GM12878 (cell line): ENCODE measurements at regions not wholly inside any gene's neighbourhood (a gene's known extent, or its start where the extent isn't known, plus 50 kb on each side); places are given as distances from the start of the nearest gene placed in this dataset.

Source experiments
- ATAC-seq: fragments of 200-7000 bp; cut with Tn5 transposase; 3 replicates; pipeline ENCODE4 v1.9.1; 2020; ENCODE audit warnings: mild to moderate bottlenecking, moderate library complexity
- BruUV-seq: library from RNA; stranded (reverse); fragments of 400-500 nt; replicated peaks from 2 replicates; lab custom pipeline; 2021; lab: Mats Ljungman, UMichigan
- CTCF ChIA-PET: fragments of 300-600 bp; sonication (Branson Sonifier 250); formaldehyde crosslinking; extraction: SDS; loops from one replicate; lab custom pipeline; 2021; ENCODE audit warnings: inconsistent platforms; lab: Yijun Ruan, JAX
- POLR2A ChIA-PET: fragments of 350-600 bp; formaldehyde crosslinking; extraction: SDS; loops from one replicate; lab custom pipeline; 2021; ENCODE audit warnings: inconsistent platforms; lab: Charles Lee
- RAD21 ChIA-PET: fragments of 300-600 bp; sonication (Branson Sonifier 250); formaldehyde crosslinking; loops from one replicate; lab custom pipeline; 2023; ENCODE audit warnings: antibody characterized with exemption; ENCODE audit not compliant: unreplicated experiment; lab: Charles Lee
- SMC1A ChIA-PET: fragments of 300-600 bp; sonication (Branson Sonifier 250); formaldehyde crosslinking; loops from one replicate; lab custom pipeline; 2023; ENCODE audit not compliant: unreplicated experiment, uncharacterized antibody; lab: Charles Lee
- DNase-seq: peaks from one replicate; pipeline ENCODE4 v3.0.0-alpha.2; 2011; ENCODE audit warnings: low read depth, low spot score
- FAIRE-seq: peaks from 3 replicates; lab custom pipeline; 2011; peaks lifted over from hg19 to GRCh38; lab: Jason Lieb, UNC
- H2AFZ ChIP-seq: 2 replicates; pipeline ENCODE4 v1.6.0; 2011; ENCODE audit warnings: low read depth, low read length, control low read depth; ENCODE audit not compliant: control insufficient read depth
- H3K27ac ChIP-seq: 2 replicates; pipeline ENCODE4 v1.5.1; 2011; ENCODE audit warnings: control low read depth; ENCODE audit not compliant: control insufficient read depth, insufficient read depth
- H3K27me3 ChIP-seq, 2 experiments: replicated peaks in 1 of 2; 2 replicates each; pipeline versions ENCODE4 v1.6.0 to v1.6.1; 2011; ENCODE audit warnings: low read length in 1 of 2; ENCODE audit not compliant: control insufficient read depth in 2 of 2, insufficient read depth in 2 of 2
- H3K36me3 ChIP-seq, 2 experiments: 2 replicates each; pipeline ENCODE4 v1.5.1; 2011; ENCODE audit warnings: low read length in 1 of 2; ENCODE audit not compliant: control insufficient read depth in 2 of 2, insufficient read depth in 2 of 2
- H3K4me1 ChIP-seq: 2 replicates; pipeline ENCODE4 v1.6.1; 2011; ENCODE audit warnings: mild to moderate bottlenecking, low read length, moderate library complexity, mixed read lengths; ENCODE audit not compliant: control insufficient read depth, insufficient read depth
- H3K4me2 ChIP-seq: 2 replicates; pipeline ENCODE4 v1.6.0; 2011; ENCODE audit warnings: control low read depth; ENCODE audit not compliant: control insufficient read depth, insufficient read depth
- H3K4me3 ChIP-seq: fragments of 200-600 bp; sonication (generic); 2 replicates; pipeline ENCODE4 v1.5.1; 2016
- H3K79me2 ChIP-seq: 2 replicates; pipeline ENCODE4 v1.6.0; 2011; ENCODE audit warnings: low read length; ENCODE audit not compliant: control insufficient read depth, insufficient read depth
- H3K9ac ChIP-seq: 2 replicates; pipeline ENCODE4 v1.8.0; 2011; ENCODE audit warnings: low read length, control low read depth, mixed read lengths; ENCODE audit not compliant: control insufficient read depth, insufficient read depth
- H3K9me3 ChIP-seq: replicated peaks from 3 replicates; pipeline ENCODE4 v1.5.1; 2011; ENCODE audit warnings: mild to moderate bottlenecking, low read length; ENCODE audit not compliant: control insufficient read depth, insufficient read depth
- H4K20me1 ChIP-seq: 2 replicates; pipeline ENCODE4 v1.6.0; 2011; ENCODE audit not compliant: control insufficient read depth, insufficient read depth
- ASH2L ChIP-seq: fragments of 300-600, 200-600 bp; sonication (generic); IDR thresholded peaks from 2 replicates; pipeline ENCODE4 v1.6.1; 2017; ENCODE audit warnings: low read depth, mild to moderate bottlenecking, borderline replicate concordance
- BHLHE40 ChIP-seq, 2 experiments: fragments of 450-650 bp in 1 of 2; IDR thresholded peaks; 2 replicates each; pipeline ENCODE4 v1.6.1; 2011 to 2017; ENCODE audit warnings: low read depth in 2 of 2, borderline replicate concordance in 1 of 2, improper control_type of control experiment in 1 of 2, low read length in 1 of 2, mild to moderate bottlenecking in 1 of 2
- CEBPB ChIP-seq, 2 experiments: fragments of 150-350 bp in 1 of 2; IDR thresholded peaks; 2 replicates each; pipeline ENCODE4 v1.6.1; 2012 to 2014; ENCODE audit warnings: low read depth in 2 of 2, low read length in 2 of 2, borderline replicate concordance in 1 of 2, inconsistent platforms in 1 of 2
- E2F4 ChIP-seq: IDR thresholded peaks from 2 replicates; pipeline ENCODE4 v1.6.1; 2012; ENCODE audit warnings: low read depth, low read length, improper control_type of control experiment
- E4F1 ChIP-seq: fragments of 450-650 bp; IDR thresholded peaks from 2 replicates; pipeline ENCODE4 v1.6.1; 2018; ENCODE audit warnings: borderline replicate concordance, mild to moderate bottlenecking; ENCODE audit not compliant: partially characterized antibody
- EZH2 ChIP-seq: IDR thresholded peaks from 2 replicates; pipeline ENCODE4 v1.6.1; 2012; ENCODE audit warnings: low read depth, mild to moderate bottlenecking, control low read depth, inconsistent platforms, low read length, borderline replicate concordance; ENCODE audit not compliant: control insufficient read depth
- FOXM1 ChIP-seq: IDR thresholded peaks from 2 replicates; pipeline ENCODE4 v1.6.1; 2012; ENCODE audit warnings: low read depth, mild to moderate bottlenecking, inconsistent platforms, low read length, moderate library complexity
- IRF5 ChIP-seq: fragments of 450-650 bp; IDR thresholded peaks from 2 replicates; pipeline ENCODE4 v1.6.1; 2017; ENCODE audit warnings: borderline replicate concordance
- JUND ChIP-seq: IDR thresholded peaks from 2 replicates; pipeline ENCODE4 v1.6.1; 2012; ENCODE audit warnings: low read depth, mild to moderate bottlenecking, low read length, improper control_type of control experiment, moderate library complexity
- KLF5 ChIP-seq: fragments of 450-650 bp; IDR thresholded peaks from 2 replicates; pipeline ENCODE4 v1.6.1; 2014; ENCODE audit warnings: mild to moderate bottlenecking; ENCODE audit not compliant: partially characterized antibody
- PBX3 ChIP-seq: IDR thresholded peaks from 2 replicates; pipeline ENCODE4 v1.6.1; 2011; ENCODE audit warnings: mild to moderate bottlenecking, low read depth, low read length, moderate library complexity; ENCODE audit not compliant: insufficient replicate concordance
- POLR2A ChIP-seq: IDR thresholded peaks from 2 replicates; pipeline ENCODE4 v1.6.1; 2011; ENCODE audit warnings: low read depth, mild to moderate bottlenecking, low read length
- SKIL ChIP-seq: fragments of 450-650 bp; IDR thresholded peaks from 2 replicates; pipeline ENCODE4 v1.6.1; 2017; ENCODE audit warnings: mild to moderate bottlenecking, low read depth, inconsistent platforms; ENCODE audit not compliant: poor library complexity, severe bottlenecking
- WGBS: methylation state at CpG from one replicate; pipeline ENCODE4 v1.1.6; 2016; ENCODE audit warnings: low lambda C conversion rate; ENCODE audit not compliant: insufficient replicate concordance, insufficient coverage; ENCODE audit errors: missing lambda C conversion rate; 5-methylcytosine and 5-hydroxymethylcytosine counted together
- in situ Hi-C: fragments of 300-500 bp; cut with MboI; formaldehyde crosslinking; loops from 9 replicates; pipeline ENCODE4 v1.14.3; 2018; ENCODE audit warnings: mixed read lengths
- intact Hi-C: fragments of 100-400 bp; cut with micrococcal nuclease; formaldehyde crosslinking; loops from one replicate; pipeline ENCODE4 v1.14.2; 2022; ENCODE audit not compliant: unreplicated experiment

- TF ChIP-seq SKIL = no peak
- no peak for TF ChIP-seq CEBPB (IDR thresholded peaks at IDR 0.05; ENCODE audit: borderline replicate concordance in 1 of 2, low read depth in 2 of 2, low read length in 2 of 2)
- TF ChIP-seq PBX3 = no peak
- TF ChIP-seq POLR2A = no peak
- TF ChIP-seq JUND = no peak
- no peak for TF ChIP-seq IRF5
- no peak for TF ChIP-seq KLF5
- no peak for TF ChIP-seq ASH2L
- no peak for TF ChIP-seq FOXM1
- no peak for TF ChIP-seq E4F1
- TF ChIP-seq EZH2 = no peak
- no peak for TF ChIP-seq E2F4
- no peak for TF ChIP-seq BHLHE40 (IDR thresholded peaks at IDR 0.05; ENCODE audit: borderline replicate concordance in 1 of 2, low read depth in 2 of 2, low read length in 1 of 2)
- ATAC-seq = peak; percentile 47; the same call in 2 of the 3 replicates
- WGBS = 0% methylated on average over 1 of the region's 1 CpG
- no peak for DNase-seq
- H3K9ac ChIP-seq = no peak overlapping the region
- ChIA-PET RAD21 (no interaction called here), POLR2A (no interaction called here), SMC1A (no interaction called here), CTCF (no interaction called here)
- no peak overlapping the region for H3K27ac ChIP-seq
- no peaks in the 10 kb centered on the region for H4K20me1 ChIP-seq
- no peaks in the 10 kb centered on the region for H3K9me3 ChIP-seq
- no peak overlapping the region for H2AFZ ChIP-seq
- no peak for FAIRE-seq
- in situ Hi-C loops (no loop called here), intact Hi-C loops (no loop called here)
- no peaks in the 10 kb centered on the region for H3K79me2 ChIP-seq
- no TSS peak for BruUV-seq
- no peak overlapping the region for H3K4me2 ChIP-seq
- H3K4me3 ChIP-seq = no peak overlapping the region
- no peaks in the 10 kb centered on the region for H3K36me3 ChIP-seq
- no peaks in the 10 kb centered on the region for H3K27me3 ChIP-seq
- no peaks in the 10 kb centered on the region for H3K4me1 ChIP-seq
These were observed 2152.9 kb downstream of the ARAP2 start for GRCh38 chr4:34091451-34091850.
